ENCODE measurements at regions not wholly inside any gene's neighbourhood (a gene's known extent, or its start where the extent isn't known, plus 50 kb on each side); places are given as distances from the start of the nearest gene placed in this dataset.
A peak's percentile ranks its signal among the peaks of the same experiment; 100 is the strongest.

DNA sequence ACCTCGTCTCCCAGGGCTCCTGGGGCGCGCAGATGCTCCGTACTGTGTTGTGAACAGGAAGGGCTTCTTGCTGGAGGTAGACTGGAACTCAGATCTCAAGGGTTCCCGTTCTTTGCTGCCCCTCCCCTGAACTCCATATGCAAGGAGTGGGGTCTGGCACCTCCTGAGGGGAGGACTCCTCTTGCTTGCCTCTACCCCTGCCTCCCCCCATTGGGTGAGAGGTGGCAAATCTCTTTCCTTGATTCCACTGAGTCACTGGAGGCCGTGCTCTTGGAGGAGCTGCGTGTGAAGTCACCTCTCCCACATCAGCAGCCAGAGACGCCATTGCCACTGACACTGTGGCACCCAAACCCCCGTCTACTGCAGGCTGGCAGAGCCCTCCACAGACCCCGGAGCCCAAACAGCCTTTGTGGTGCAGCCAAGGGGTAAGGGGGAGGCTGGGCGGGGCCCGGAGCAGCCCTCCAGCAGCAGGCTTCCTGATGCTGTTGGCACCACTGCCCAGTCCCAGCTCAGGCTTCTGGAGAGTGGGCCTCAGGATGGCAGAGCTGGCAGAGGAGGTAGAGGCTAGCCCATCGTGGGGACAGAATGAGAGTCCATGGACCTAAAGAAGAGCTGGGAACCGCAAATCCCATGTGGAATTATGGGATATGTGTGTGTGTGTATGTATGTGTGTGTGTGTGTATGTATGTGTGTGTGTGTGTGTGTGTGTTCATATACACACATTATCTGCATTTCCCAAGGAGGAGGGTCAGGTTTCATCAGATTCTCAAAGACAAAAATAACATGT is 104.9 kb upstream of the RUNX3 start:
- no peak for DNase-seq

DNA sequence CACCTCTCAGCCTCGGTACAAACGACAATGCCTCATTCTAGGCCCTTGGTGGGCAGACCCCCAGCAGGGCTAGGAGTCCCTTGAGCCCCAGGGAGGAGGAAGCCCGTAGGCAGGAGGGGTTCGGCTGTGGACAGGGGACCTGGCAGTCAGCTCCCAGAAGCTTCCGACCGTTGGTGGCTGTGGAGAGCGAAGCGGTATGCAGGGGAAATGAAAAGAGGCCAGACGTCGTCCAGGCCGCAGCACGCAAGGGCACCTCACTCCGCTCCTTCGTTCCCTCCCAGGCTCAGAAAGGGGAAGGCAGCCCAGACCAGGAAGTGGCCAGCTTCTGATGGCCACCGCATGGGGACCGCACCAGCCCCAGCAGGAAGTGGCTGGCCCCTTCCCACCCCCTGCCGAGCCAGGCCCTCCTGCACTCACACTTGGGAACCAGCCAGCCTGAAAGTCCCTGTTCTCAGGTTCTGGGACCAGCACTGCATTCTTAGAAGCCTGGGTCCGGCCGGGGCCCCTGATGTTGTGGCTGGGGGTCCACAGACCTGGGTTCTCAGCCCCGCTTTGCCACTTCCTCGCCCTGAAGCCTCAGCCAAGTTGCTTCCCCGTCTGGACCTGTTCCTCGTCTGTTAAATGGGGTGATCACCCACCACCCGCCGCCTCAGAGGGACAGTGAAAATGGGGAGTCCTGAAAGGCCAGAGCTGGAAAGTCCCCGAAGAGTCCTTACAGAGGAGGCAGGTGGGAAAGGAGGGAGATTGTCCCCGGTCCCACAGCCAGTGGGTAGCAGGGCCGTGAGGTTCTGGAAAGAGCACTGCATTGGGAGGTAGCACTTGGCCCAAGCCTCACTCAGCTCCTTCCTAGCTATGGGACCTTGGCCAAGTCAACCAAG is 104.0 kb upstream of the RUNX3 start:
- DNase-seq, result no peak

DNA sequence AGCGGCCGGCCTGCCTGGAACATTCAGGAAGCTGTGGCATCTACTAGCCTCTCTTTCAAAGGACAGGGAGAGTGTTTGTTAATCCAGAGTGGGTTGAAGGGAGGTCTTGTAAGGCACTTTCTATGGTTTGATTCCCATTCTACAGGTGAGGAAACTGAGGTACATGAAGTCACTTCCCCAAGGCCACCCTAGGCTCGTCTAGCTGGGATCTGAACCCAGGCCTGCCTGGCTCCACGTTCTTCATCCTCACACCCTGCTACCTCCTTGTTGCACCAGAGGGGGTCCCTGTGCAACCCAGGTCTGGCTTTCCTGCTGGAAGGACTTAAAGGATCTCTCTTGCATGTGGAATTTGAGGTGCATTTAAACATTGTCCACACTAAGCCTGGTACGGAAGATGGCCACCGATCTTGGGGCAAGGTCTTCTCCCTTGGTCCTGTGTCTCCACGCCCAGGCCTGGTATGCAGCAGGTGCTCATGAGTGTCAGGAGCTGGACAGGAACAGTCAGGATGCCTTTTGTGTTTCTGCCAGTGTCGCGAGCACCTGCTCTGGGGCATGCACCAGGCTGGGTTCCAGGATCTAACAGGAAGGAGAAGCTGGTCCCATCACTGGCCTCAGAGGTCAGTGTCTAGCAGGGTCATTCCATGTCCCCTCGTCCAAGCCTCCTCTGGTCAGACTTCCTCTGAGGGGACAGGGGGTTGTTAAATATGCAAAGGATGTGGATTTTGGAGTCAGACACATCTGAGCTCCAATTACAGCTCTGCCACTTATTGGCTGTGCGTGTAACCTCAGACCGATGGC is 103.2 kb upstream of the RUNX3 start:
- DNase-seq, result no peak

- DNase-seq, result peak; percentile 89
These were observed 102.0 kb upstream of the RUNX3 start for GRCh38 chr1:25031966-25032667.

DNA sequence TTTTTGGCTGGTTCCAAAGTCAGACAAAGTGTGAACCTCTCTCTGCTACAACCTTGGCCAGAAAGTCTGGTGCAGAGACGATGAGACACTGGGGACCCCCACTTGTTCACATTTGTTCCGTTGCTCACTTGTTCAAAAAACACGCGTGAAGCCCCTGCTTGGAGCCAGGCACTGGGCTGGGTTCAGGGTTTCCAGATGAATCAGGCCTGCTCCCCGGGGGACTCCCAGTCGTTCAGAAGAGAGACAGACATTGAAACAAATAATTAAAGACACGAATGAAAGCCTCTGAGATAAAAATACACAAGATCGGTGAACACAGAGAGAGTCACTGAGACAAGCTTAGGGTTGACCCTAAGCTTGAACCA is 101.5 kb upstream of the RUNX3 start:
- DNase-seq, result peak; percentile 19

- peak; percentile 55 for DNase-seq
These were observed 100.9 kb upstream of the RUNX3 start for GRCh38 chr1:25030674-25031589.

- no peak for DNase-seq
These were observed 99.9 kb upstream of the RUNX3 start for GRCh38 chr1:25030012-25030411.

- DNase-seq, result peak; percentile 14
These were observed 99.0 kb upstream of the RUNX3 start for GRCh38 chr1:25028907-25029599.

DNA sequence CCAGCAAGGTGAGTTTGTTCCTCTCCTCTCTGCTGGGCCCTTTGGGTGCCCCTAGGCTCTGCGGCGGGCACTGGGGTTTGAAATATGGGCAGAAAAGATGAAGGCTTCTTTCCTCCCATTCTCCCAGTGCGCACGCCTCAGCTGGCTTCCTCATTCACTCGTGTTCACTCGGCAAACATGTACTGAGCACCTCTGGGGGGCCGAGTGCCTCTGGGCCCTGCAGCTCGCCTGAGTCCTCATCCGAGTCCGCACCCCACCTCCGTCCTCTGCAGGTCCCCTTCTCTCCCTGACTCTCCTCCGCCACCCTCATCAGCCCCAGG is 98.5 kb upstream of the RUNX3 start:
- no peak for DNase-seq

DNA sequence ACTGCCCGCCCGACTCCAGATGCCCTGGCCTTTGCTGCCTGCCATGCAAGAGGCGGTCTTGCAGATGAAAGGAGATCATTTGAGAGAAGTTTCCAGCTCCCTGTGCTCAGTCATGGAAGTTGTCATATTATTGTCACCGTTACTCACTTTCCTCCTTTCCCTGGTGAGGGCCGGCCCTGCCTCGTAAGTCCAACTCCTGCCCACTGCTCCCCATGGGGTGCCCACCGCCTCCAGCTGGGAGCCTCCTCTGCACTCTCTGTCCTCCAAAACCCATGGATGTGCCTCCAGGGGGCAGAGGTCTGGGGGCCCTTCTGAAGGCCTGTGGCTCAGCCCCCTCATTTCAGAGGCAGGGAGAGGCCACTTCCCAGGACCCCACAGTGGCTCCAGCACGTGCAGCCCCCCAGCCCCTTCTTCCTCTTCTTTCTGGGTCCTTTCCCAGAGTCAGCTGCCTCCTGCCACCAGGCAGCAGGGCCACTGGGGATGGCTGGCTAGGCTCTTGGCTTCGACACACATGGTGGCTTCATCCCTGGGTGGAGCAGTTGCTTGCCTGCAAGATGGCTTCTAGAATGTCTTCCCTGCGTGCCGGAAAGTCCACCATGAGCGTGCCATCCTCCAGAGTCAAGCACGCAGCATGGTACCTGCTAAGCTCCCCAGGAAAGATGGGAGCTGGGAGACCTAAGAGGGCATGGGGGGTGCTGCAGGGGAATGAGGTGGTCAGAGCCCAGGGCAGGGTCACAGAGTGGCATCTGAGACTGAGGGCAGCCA is 97.9 kb upstream of the RUNX3 start:
- no peak for DNase-seq

GRCh38 chr1:25026730-25027450 is 96.8 kb upstream of the RUNX3 start:
- DNase-seq, result no peak

DNA sequence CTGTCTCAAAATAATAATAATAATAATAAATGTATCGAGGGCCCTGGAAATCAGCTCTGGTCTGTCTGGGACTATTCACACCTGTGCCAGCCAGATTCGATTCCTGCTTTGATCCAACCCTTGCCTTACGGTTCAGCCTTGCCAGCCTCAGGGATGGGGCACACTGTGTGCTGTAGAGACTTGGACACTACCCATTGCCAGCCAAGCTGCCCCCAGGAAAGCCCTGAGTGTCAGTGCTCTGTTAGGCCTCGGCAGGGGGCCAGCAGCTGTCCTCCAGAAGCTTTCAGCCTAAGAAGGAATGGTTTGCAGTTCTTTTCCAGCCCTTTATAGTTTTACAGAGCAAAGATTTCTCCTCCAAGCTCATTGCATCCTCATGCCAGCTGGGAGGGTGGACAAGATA is 96.2 kb upstream of the RUNX3 start:
- no peak for DNase-seq

DNA sequence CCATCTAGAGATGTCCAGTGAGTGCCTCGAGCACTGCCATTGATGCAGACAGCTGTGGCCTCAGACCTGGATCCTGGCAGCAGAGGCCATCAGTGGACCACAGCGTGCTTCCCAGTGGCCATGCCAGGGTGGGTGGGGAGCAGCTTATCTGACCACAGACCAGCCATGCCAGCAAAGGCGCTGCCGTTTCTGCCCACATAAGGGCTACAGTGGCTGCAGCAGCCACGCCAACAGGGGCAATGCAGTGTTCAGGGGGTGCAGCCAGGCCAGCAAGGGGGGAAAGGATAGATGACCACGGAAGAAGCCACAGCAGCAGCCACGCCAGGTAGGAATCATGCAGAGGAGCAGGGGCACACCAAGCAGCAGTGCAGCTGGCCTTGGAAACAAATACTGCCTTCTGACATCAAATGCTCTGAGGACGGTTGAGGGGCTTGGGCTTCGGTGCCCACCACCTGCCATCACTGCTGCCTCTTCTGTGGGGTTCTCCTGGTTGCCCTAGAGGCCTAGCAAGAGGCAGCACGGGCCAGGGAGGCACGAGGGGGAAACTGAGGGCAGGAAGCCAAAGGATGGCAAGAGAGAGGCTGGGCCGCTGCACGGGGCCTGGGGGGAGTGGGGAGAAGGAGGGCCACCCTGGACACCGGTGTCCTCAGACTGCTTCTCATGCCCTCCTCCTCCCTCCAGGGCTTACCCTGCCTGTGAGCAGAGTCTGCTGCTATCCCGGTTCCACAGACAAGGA is 94.7 kb upstream of the RUNX3 start:
- DNase-seq, result no peak

- no peak for DNase-seq
These were observed 93.8 kb upstream of the RUNX3 start for GRCh38 chr1:25023826-25024225.

- DNase-seq, result no peak
These were observed 93.1 kb upstream of the RUNX3 start for GRCh38 chr1:25023190-25023578.

- DNase-seq, result peak; percentile 98
These were observed 92.5 kb upstream of the RUNX3 start for GRCh38 chr1:25022361-25023189.

GRCh38 chr1:25021591-25022215 is 91.6 kb upstream of the RUNX3 start:
- no peak for DNase-seq

Data from fibroblast of skin of right quadriceps (primary cell).